Keratinocyte (primary cell): ENCODE measurements at regions not wholly inside any gene's neighbourhood (a gene's known extent, or its start where the extent isn't known, plus 50 kb on each side); places are given as distances from the start of the nearest gene placed in this dataset.

ENCODE experiments used
- DNase-seq: peaks from one replicate; pipeline ENCODE4 v3.0.0-alpha.2; 2011; ENCODE audit warnings: low read depth, missing footprints, low spot score
- FAIRE-seq: peaks from 2 replicates; lab custom pipeline; 2011; peaks lifted over from hg19 to GRCh38; lab: Jason Lieb, UNC
- H2AFZ ChIP-seq: 2 replicates; pipeline ENCODE4 v1.6.0; 2012; ENCODE audit warnings: low read length, control low read depth, inconsistent platforms; ENCODE audit not compliant: control insufficient read depth
- H3K27ac ChIP-seq: 2 replicates; pipeline ENCODE4 v1.5.1; 2011; ENCODE audit warnings: low read length; ENCODE audit not compliant: control insufficient read depth, insufficient read depth
- H3K27me3 ChIP-seq: 3 replicates; pipeline ENCODE4 v1.6.0; 2011; ENCODE audit warnings: low read length; ENCODE audit not compliant: control insufficient read depth, insufficient read depth; ENCODE audit errors: extremely low read depth
- H3K36me3 ChIP-seq, 2 experiments: 2 replicates in 1 of 2; 3 replicates in 1 of 2; pipeline ENCODE4 v1.5.1; 2011; ENCODE audit warnings: low read length in 2 of 2, mild to moderate bottlenecking in 1 of 2; ENCODE audit not compliant: control insufficient read depth in 2 of 2, insufficient read depth in 2 of 2; ENCODE audit errors: extremely low read depth in 1 of 2
- H3K4me1 ChIP-seq: 3 replicates; pipeline ENCODE4 v1.5.1; 2011; ENCODE audit warnings: low read length; ENCODE audit not compliant: control insufficient read depth, insufficient read depth; ENCODE audit errors: extremely low read depth
- H3K4me2 ChIP-seq: 3 replicates; pipeline ENCODE4 v1.6.0; 2011; ENCODE audit warnings: low read depth, low read length; ENCODE audit not compliant: control insufficient read depth, insufficient read depth; ENCODE audit errors: extremely low read depth
- H3K4me3 ChIP-seq, 3 experiments: fragments of 200-600 bp in 1 of 3; sonication (generic) in 1 of 3; 2 replicates in 2 of 3; 3 replicates in 1 of 3; pipeline ENCODE4 v1.5.1; 2011 to 2016; ENCODE audit warnings: low read length in 3 of 3, mild to moderate bottlenecking in 3 of 3, control low read depth in 2 of 3, inconsistent platforms in 1 of 3, low read depth in 1 of 3, mixed read lengths in 1 of 3, mixed run types in 1 of 3, moderate library complexity in 1 of 3; ENCODE audit not compliant: control insufficient read depth in 2 of 3, insufficient read depth in 2 of 3; ENCODE audit errors: extremely low read depth in 1 of 3
- H3K79me2 ChIP-seq: 2 replicates; pipeline ENCODE4 v1.6.0; 2012; ENCODE audit warnings: low read length; ENCODE audit not compliant: control insufficient read depth, insufficient read depth
- H3K9ac ChIP-seq: 3 replicates; pipeline ENCODE4 v1.6.0; 2011; ENCODE audit warnings: low read length; ENCODE audit not compliant: control insufficient read depth, insufficient read depth; ENCODE audit errors: extremely low read depth
- H3K9me1 ChIP-seq: 3 replicates; pipeline ENCODE4 v1.6.0; 2011; ENCODE audit warnings: low read length; ENCODE audit not compliant: control insufficient read depth, insufficient read depth; ENCODE audit errors: extremely low read depth
- H3K9me3 ChIP-seq: 2 replicates; pipeline ENCODE4 v1.5.1; 2012; ENCODE audit warnings: low read depth, low read length; ENCODE audit not compliant: control insufficient read depth
- H4K20me1 ChIP-seq: 3 replicates; pipeline ENCODE4 v1.6.0; 2011; ENCODE audit warnings: low read length; ENCODE audit not compliant: control insufficient read depth, insufficient read depth; ENCODE audit errors: extremely low read depth
- CTCF ChIP-seq, 3 experiments: IDR thresholded peaks in 1 of 3; conservative IDR thresholded peaks in 1 of 3; optimal IDR thresholded peaks in 1 of 3; 2 replicates in 2 of 3; 3 replicates in 1 of 3; pipeline versions ENCODE3 to v1.5.1; 2011; ENCODE audit warnings: low read length in 3 of 3, mild to moderate bottlenecking in 3 of 3, moderate library complexity in 2 of 3, control low read depth in 1 of 3, inconsistent platforms in 1 of 3; ENCODE audit not compliant: insufficient read depth in 2 of 3; ENCODE audit errors: extremely low read depth in 1 of 3
- EZH2 ChIP-seq: IDR thresholded peaks from one replicate; pipeline ENCODE4 v1.6.1; 2012; ENCODE audit warnings: inconsistent platforms, mild to moderate bottlenecking, low read length, moderate library complexity
- dilution Hi-C: fragments of 300-500 bp; cut with MboI; formaldehyde crosslinking; loops from one replicate; pipeline ENCODE4 v1.7.0; 2020; ENCODE audit warnings: low sequenced_read_pairs; ENCODE audit not compliant: extremely low pct_ligation_motif_present

- Histone ChIP-seq H3K27me3 (no peaks in the 10 kb centered on the region), H3K9me1 (no peaks in the 10 kb centered on the region), H3K36me3 (no peaks in the 10 kb centered on the region), H3K9ac (no peak overlapping the region), H3K4me2 (no peak overlapping the region), H4K20me1 (no peaks in the 10 kb centered on the region), H2AFZ (no peak overlapping the region), H3K79me2 (no peaks in the 10 kb centered on the region), H3K27ac (no peak overlapping the region), H3K4me1 (no peaks in the 10 kb centered on the region), H3K9me3 (no peaks in the 10 kb centered on the region), H3K4me3 (no peak overlapping the region)
- dilution Hi-C loops, result no loop called here
- TF ChIP-seq EZH2, result no peak
- TF ChIP-seq CTCF (optimal IDR thresholded peaks at IDR 0.05 in 1 of 3, IDR thresholded peaks at IDR 0.05 in 1 of 3, conservative IDR thresholded peaks at IDR 0.05 in 1 of 3; ENCODE audit: extremely low read depth in 1 of 3, insufficient read depth in 2 of 3, low read length in 3 of 3), result no peak
- no peak for DNase-seq
- FAIRE-seq, result no peak
Measured at GRCh38 chr5:26761045-26761444, 277.3 kb downstream of the CDH9 start.

- no peak for DNase-seq
- Histone ChIP-seq H3K9me3 (no peaks in the 10 kb centered on the region), H3K27ac (no peak overlapping the region), H3K4me1 (no peaks in the 10 kb centered on the region), H3K79me2 (no peaks in the 10 kb centered on the region), H3K4me2 (no peak overlapping the region), H3K36me3 (no peaks in the 10 kb centered on the region), H3K9me1 (no peaks in the 10 kb centered on the region), H4K20me1 (no peaks in the 10 kb centered on the region), H2AFZ (no peak overlapping the region), H3K9ac (no peak overlapping the region), H3K4me3 (no peak overlapping the region), H3K27me3 (no peaks in the 10 kb centered on the region)
- no peak for TF ChIP-seq EZH2
- no peak for TF ChIP-seq CTCF (optimal IDR thresholded peaks at IDR 0.05 in 1 of 3, IDR thresholded peaks at IDR 0.05 in 1 of 3, conservative IDR thresholded peaks at IDR 0.05 in 1 of 3; ENCODE audit: extremely low read depth in 1 of 3, insufficient read depth in 2 of 3, low read length in 3 of 3)
- FAIRE-seq, result no peak
- dilution Hi-C loops, result no loop called here
Measured at GRCh38 chr5:26757941-26758340, 280.4 kb downstream of the CDH9 start.
